T-helper 17 cell (primary cell): ENCODE measurements at regions not wholly inside any gene's neighbourhood (a gene's known extent, or its start where the extent isn't known, plus 50 kb on each side); places are given as distances from the start of the nearest gene placed in this dataset.

ENCODE experiments used
- ATAC-seq: fragments of 150-1000 bp; cut with Tn5 transposase; 2 replicates; pipeline ENCODE4 v1.10.0; 2021; ENCODE audit warnings: mild to moderate bottlenecking, moderate library complexity
- DNase-seq, 3 donors: peaks; one replicate each; pipeline versions ENCODE4 v3.0.0 to v3.0.0-alpha.2; 2020 to 2021
- H3K9me3 ChIP-seq: one replicate; pipeline ENCODE4 v1.7.0; 2013; ENCODE audit warnings: low read length, mild to moderate bottlenecking; ENCODE audit not compliant: control insufficient read depth, poor library complexity, severe bottlenecking
- H3K27ac Mint-ChIP-seq: one replicate; pipeline ENCODE4 v1.8.0; 2022; ENCODE audit warnings: mild to moderate bottlenecking, moderate library complexity, mixed read lengths
- H3K27me3 Mint-ChIP-seq: one replicate; pipeline ENCODE4 v1.8.0; 2022; ENCODE audit warnings: mixed read lengths
- H3K36me3 Mint-ChIP-seq: one replicate; pipeline ENCODE4 v1.8.0; 2022; ENCODE audit warnings: low read depth, mixed read lengths
- H3K4me1 Mint-ChIP-seq: one replicate; pipeline ENCODE4 v1.8.0; 2022; ENCODE audit warnings: mild to moderate bottlenecking, mixed read lengths
- H3K4me3 Mint-ChIP-seq: one replicate; pipeline ENCODE4 v1.8.0; 2022; ENCODE audit warnings: mild to moderate bottlenecking, moderate library complexity, mixed read lengths

DNA sequence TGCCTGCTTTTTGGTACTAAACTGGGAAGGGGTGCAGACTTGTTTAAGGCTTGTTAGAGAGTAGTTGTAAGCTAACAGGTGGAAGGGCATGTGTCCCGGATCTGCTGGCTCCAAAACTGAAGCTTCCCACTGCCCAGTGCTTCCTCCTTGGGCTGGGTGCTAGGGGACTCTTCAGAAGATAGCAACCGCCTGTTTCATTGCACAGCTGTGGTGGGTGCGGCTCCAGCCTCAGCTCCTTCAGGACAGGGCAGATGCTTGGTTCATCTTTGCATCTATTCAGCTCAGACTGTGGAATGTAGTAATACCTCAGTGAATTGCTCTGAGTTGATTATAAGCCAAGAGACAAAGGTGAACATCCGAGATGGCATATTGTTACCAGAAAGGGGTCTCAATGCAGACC lies 527.1 kb downstream of the TYW1 start:
- H3K4me1 Mint-ChIP-seq, result no peaks in the 10 kb centered on the region
- ATAC-seq (no peak), DNase-seq (no peak)
- no peaks in the 10 kb centered on the region for H3K9me3 ChIP-seq
- no peaks in the 10 kb centered on the region for H3K27me3 Mint-ChIP-seq
- H3K4me3 Mint-ChIP-seq, result no peak overlapping the region
- H3K27ac Mint-ChIP-seq, result no peak overlapping the region
- H3K36me3 Mint-ChIP-seq, result no peaks in the 10 kb centered on the region

GRCh38 chr7:67525588-67525987 lies 529.0 kb downstream of the TYW1 start:
- no peak overlapping the region for H3K27ac Mint-ChIP-seq
- H3K36me3 Mint-ChIP-seq, result no peaks in the 10 kb centered on the region
- no peak for DNase-seq
- no peaks in the 10 kb centered on the region for H3K27me3 Mint-ChIP-seq
- no peak overlapping the region for H3K4me3 Mint-ChIP-seq
- ATAC-seq, result no peak
- no peaks in the 10 kb centered on the region for H3K4me1 Mint-ChIP-seq
- H3K9me3 ChIP-seq, result no peaks in the 10 kb centered on the region

- no peaks in the 10 kb centered on the region for H3K4me1 Mint-ChIP-seq
- DNase-seq, result no peak
- H3K27ac Mint-ChIP-seq, result no peak overlapping the region
- H3K36me3 Mint-ChIP-seq, result no peaks in the 10 kb centered on the region
- H3K27me3 Mint-ChIP-seq, result no peaks in the 10 kb centered on the region
- H3K4me3 Mint-ChIP-seq, result no peak overlapping the region
- no peak for ATAC-seq
- no peaks in the 10 kb centered on the region for H3K9me3 ChIP-seq
Measured at GRCh38 chr7:67535241-67535989, 538.8 kb downstream of the TYW1 start.

- Mint-ChIP-seq H3K4me1 (no peaks in the 10 kb centered on the region), H3K36me3 (no peaks in the 10 kb centered on the region), H3K4me3 (no peak overlapping the region), H3K27me3 (no peaks in the 10 kb centered on the region), H3K27ac (no peak overlapping the region)
- ATAC-seq (no peak), DNase-seq (no peak)
- H3K9me3 ChIP-seq, result no peaks in the 10 kb centered on the region
Measured at GRCh38 chr7:67542916-67543315, 546.3 kb downstream of the TYW1 start.

DNA sequence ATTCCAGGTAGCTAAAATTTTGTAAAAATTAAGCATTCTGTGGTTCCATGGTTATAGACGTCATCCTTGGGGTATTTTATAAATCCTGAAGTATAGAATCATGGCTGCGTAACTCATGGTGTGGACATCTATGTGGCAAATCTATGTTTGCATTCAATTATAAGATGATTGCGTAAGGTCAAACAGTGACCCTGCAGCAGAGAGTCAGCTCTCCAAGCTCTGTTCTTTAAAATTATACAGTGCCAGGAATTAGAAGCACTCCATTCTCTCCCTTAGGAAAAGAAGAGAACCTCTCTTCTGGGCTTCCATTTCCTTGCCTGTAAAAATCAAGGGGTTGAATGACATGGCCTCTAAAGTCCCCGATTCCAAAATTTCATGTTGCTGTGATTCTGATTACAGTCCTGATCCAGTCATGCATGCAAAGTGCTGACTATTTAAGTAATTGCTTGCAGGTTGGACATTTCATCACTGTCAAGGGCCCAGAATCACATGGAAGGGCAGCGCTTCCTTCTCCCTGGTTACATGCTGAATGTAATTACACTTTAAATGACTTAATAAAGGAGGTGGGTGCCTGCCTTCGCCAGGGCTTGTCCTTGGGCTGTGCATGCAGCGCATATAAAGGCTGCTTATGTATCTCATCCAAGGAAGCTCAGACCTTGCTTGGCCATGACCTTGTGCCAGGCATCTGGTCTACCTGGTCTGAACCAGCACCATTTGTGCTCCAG lies 550.7 kb downstream of the TYW1 start:
- H3K27me3 Mint-ChIP-seq, result no peaks in the 10 kb centered on the region
- H3K36me3 Mint-ChIP-seq, result no peaks in the 10 kb centered on the region
- no peak overlapping the region for H3K27ac Mint-ChIP-seq
- no peaks in the 10 kb centered on the region for H3K9me3 ChIP-seq
- no peaks in the 10 kb centered on the region for H3K4me1 Mint-ChIP-seq
- no peak for ATAC-seq
- no peak for DNase-seq
- no peak overlapping the region for H3K4me3 Mint-ChIP-seq

GRCh38 chr7:67549126-67549525 lies 552.5 kb downstream of the TYW1 start:
- no peak for ATAC-seq
- H3K36me3 Mint-ChIP-seq, result no peaks in the 10 kb centered on the region
- no peak overlapping the region for H3K27ac Mint-ChIP-seq
- no peak for DNase-seq
- no peak overlapping the region for H3K4me3 Mint-ChIP-seq
- no peaks in the 10 kb centered on the region for H3K4me1 Mint-ChIP-seq
- H3K27me3 Mint-ChIP-seq, result no peaks in the 10 kb centered on the region
- H3K9me3 ChIP-seq, result no peaks in the 10 kb centered on the region

GRCh38 chr7:67550801-67551436 lies 554.3 kb downstream of the TYW1 start:
- no peaks in the 10 kb centered on the region for H3K9me3 ChIP-seq
- Mint-ChIP-seq H3K27ac (no peak overlapping the region), H3K4me1 (no peaks in the 10 kb centered on the region), H3K27me3 (no peaks in the 10 kb centered on the region), H3K36me3 (no peaks in the 10 kb centered on the region), H3K4me3 (no peak overlapping the region)
- DNase-seq (no peak), ATAC-seq (no peak)

DNA sequence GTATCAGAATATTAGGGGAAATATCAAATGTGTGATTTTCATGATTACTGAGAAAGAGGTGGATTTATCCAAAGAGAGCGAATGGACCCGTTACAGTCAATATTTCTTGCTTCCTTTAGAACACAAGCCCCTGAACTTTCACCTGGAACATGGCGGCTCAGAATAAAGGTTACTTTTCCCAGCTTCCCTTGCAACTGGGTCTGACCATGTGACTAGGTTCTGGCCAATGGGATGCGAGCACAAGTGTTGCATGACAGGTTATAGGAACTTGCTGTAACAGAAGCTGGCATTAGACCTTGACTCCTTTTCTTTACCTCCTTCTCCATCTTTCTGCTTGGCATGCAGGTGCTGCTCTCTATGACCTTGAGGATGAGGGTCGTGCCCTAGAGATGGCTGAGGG lies 556.1 kb downstream of the TYW1 start:
- H3K9me3 ChIP-seq, result no peaks in the 10 kb centered on the region
- Mint-ChIP-seq H3K27me3 (no peaks in the 10 kb centered on the region), H3K27ac (no peak overlapping the region), H3K36me3 (no peaks in the 10 kb centered on the region), H3K4me1 (no peaks in the 10 kb centered on the region), H3K4me3 (no peak overlapping the region)
- ATAC-seq (no peak), DNase-seq (no peak)

DNA sequence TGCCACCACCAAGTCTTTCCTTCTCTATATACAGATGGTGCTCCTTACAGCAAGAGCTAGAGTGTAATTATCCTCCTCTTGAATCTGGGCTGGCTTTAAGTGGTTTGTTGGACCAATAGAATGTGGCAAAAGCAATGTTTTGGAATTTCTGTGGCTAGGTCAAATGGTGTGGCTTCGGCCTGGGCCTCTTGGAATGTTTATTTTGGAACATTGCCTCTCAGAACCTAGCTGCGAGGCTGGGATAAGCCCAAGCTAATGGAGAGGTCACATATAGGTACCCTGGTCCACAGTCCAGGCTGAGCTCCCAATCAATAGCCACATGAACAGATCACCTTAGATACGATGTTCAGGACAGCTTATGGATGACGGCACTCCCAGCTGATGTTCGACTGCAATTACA lies 556.7 kb downstream of the TYW1 start:
- H3K4me1 Mint-ChIP-seq, result no peaks in the 10 kb centered on the region
- no peak overlapping the region for H3K4me3 Mint-ChIP-seq
- no peak for ATAC-seq
- no peaks in the 10 kb centered on the region for H3K27me3 Mint-ChIP-seq
- DNase-seq, result no peak
- no peak overlapping the region for H3K27ac Mint-ChIP-seq
- no peaks in the 10 kb centered on the region for H3K9me3 ChIP-seq
- no peaks in the 10 kb centered on the region for H3K36me3 Mint-ChIP-seq

DNA sequence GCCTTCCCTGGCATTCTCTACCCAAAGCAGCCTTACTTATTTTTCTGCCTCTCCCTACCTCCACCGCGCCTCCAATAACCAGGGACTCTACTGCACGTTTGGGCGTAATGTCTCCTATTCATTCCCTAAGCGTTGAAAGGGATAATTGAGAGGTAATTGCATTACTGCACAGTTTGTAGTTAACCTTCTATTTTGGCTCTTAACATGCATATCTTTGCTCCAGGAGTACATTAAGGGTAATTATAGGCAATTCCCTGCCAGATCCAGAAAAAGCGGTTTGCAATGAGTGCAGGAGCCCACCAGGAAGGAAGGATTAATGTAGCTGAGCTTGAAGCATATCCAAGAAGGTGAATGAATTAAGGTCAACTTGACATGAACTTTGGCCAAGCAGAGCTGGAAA lies 558.4 kb downstream of the TYW1 start:
- H3K4me1 Mint-ChIP-seq, result no peaks in the 10 kb centered on the region
- H3K27me3 Mint-ChIP-seq, result no peaks in the 10 kb centered on the region
- H3K27ac Mint-ChIP-seq, result no peak overlapping the region
- no peak overlapping the region for H3K4me3 Mint-ChIP-seq
- H3K9me3 ChIP-seq, result no peaks in the 10 kb centered on the region
- no peaks in the 10 kb centered on the region for H3K36me3 Mint-ChIP-seq
- ATAC-seq, result no peak
- no peak for DNase-seq

DNA sequence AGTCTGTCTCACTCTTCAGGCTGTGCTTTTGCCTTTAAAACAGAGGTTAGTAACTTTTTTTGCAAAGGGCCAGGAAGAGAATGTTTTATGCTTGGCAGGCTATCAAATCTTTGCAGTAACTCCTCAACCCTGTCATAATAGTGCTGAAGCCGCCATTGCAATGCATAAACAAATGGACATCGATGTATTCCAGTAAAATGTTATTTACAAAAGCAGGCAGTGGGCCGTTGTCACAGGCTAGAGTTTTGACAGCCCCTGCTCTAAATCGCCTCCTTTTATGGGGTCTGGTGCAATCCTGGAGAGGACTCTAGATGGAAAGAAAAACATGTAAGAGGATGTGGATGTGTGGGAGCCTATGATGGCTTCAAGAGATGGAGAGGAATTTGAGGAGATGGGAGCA lies 568.3 kb downstream of the TYW1 start:
- H3K4me1 Mint-ChIP-seq, result no peaks in the 10 kb centered on the region
- H3K4me3 Mint-ChIP-seq, result no peak overlapping the region
- H3K36me3 Mint-ChIP-seq, result no peaks in the 10 kb centered on the region
- H3K9me3 ChIP-seq, result no peaks in the 10 kb centered on the region
- ATAC-seq, result no peak
- H3K27ac Mint-ChIP-seq, result no peak overlapping the region
- no peak for DNase-seq
- no peaks in the 10 kb centered on the region for H3K27me3 Mint-ChIP-seq

GRCh38 chr7:67566101-67566500 lies 569.5 kb downstream of the TYW1 start:
- ATAC-seq, result no peak
- no peak overlapping the region for H3K4me3 Mint-ChIP-seq
- no peaks in the 10 kb centered on the region for H3K27me3 Mint-ChIP-seq
- no peak for DNase-seq
- no peaks in the 10 kb centered on the region for H3K36me3 Mint-ChIP-seq
- H3K9me3 ChIP-seq, result no peaks in the 10 kb centered on the region
- no peak overlapping the region for H3K27ac Mint-ChIP-seq
- H3K4me1 Mint-ChIP-seq, result no peaks in the 10 kb centered on the region

GRCh38 chr7:67571026-67571545 lies 574.5 kb downstream of the TYW1 start:
- H3K27ac Mint-ChIP-seq, result no peak overlapping the region
- no peaks in the 10 kb centered on the region for H3K9me3 ChIP-seq
- no peaks in the 10 kb centered on the region for H3K36me3 Mint-ChIP-seq
- no peaks in the 10 kb centered on the region for H3K27me3 Mint-ChIP-seq
- no peak for DNase-seq
- H3K4me1 Mint-ChIP-seq, result no peaks in the 10 kb centered on the region
- ATAC-seq, result no peak
- H3K4me3 Mint-ChIP-seq, result no peak overlapping the region
